ENCODE measurements at regions not wholly inside any gene's neighbourhood (a gene's known extent, or its start where the extent isn't known, plus 50 kb on each side); places are given as distances from the start of the nearest gene placed in this dataset.

GRCh38 chr16:89027281-89027680 lies 50.3 kb upstream of the CBFA2T3 start:
- no peak for TF ChIP-seq TP53 (CRISPR knock-in tag; IDR thresholded peaks at IDR 0.05)
- no peak for TF ChIP-seq TEAD1 (CRISPR knock-in tag; IDR thresholded peaks at IDR 0.05)
- TF ChIP-seq USF2 (CRISPR knock-in tag; IDR thresholded peaks at IDR 0.05): no peak
- TF ChIP-seq JUN (CRISPR knock-in tag; IDR thresholded peaks at IDR 0.05): no peak
- peaks cover 4% of the 10 kb centered on the region; the same call in 1 of the 2 replicates for H3K27me3 Mint-ChIP-seq (ENCODE audit: low read depth)
- H3K27ac Mint-ChIP-seq: no peak overlapping the region
- H3K36me3 Mint-ChIP-seq: no peaks in the 10 kb centered on the region
- H3K4me1 Mint-ChIP-seq: no peaks in the 10 kb centered on the region
- CTCF ChIA-PET: no interaction called here
- POLR2A ChIA-PET: no interaction called here
- no peak overlapping the region for H3K4me3 Mint-ChIP-seq
- DNase-seq (ENCODE audit: low spot score) (no peak), ATAC-seq (no peak)
- H3K9me3 Mint-ChIP-seq: peaks cover 23% of the 10 kb centered on the region

DNA sequence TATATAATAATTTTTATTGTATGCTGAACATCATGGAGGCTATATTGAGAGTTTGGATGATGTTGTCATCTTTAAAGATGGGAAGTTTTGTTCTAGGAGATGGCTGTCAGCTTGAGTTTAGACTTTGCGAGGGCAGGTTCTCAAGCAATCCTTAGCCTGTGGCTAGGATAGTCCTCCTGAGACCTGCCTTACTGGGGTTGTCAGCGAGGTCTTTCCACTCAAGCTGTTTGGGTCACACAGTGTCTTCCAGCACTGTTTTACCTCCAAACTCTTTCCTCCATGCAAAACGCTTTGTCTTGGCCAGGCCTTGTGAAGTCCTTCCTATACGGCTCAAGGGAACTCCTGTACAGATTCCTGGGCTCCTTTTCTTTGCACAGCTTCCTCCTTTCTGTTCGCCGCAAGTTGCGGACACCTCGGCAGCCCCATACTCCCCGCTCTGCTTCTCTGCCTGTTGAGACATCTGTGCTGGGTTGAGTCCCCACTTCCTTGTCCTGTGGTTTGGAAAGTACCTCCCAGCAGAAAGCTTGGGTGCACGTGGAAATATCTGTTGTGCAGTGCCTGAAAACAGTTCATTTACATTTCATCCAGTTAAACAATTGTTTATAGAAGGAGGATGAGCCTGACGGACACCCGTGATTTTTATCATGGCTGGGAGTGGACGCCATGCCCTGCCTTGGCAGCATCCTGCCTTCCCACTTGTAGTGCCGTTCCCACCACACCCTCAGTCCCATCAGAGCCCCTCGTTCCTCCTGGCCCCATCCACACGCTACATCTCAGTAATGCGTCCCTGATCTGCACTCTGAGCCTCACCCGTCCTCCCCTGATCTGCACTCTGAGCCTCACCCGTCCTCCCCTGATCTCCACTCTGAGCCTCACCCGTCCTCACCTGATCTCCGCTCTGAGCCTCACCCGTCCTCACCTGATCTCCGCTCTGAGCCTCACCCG lies 55.0 kb upstream of the CBFA2T3 start:
- peaks cover 14% of the 10 kb centered on the region for H3K9me3 Mint-ChIP-seq
- TF ChIP-seq ZNF396 (CRISPR knock-in tag; IDR thresholded peaks at IDR 0.05; ENCODE audit: borderline replicate concordance) (no peak), ZBTB43 (CRISPR knock-in tag; IDR thresholded peaks at IDR 0.05) (no peak), ATF3 (CRISPR knock-in tag; conservative IDR thresholded peaks at IDR 0.05) (no peak), ESRRA (CRISPR knock-in tag; IDR thresholded peaks at IDR 0.05; ENCODE audit: borderline replicate concordance) (no peak), ZNF416 (CRISPR knock-in tag; IDR thresholded peaks at IDR 0.05) (no peak), JUN (CRISPR knock-in tag; IDR thresholded peaks at IDR 0.05) (no peak), ATF1 (CRISPR knock-in tag; IDR thresholded peaks at IDR 0.05) (no peak), TP53 (CRISPR knock-in tag; IDR thresholded peaks at IDR 0.05) (no peak), ZNF138 (CRISPR knock-in tag; conservative IDR thresholded peaks at IDR 0.05) (no peak), ZNF671 (CRISPR knock-in tag; IDR thresholded peaks at IDR 0.05) (no peak), TEAD4 (CRISPR knock-in tag; IDR thresholded peaks at IDR 0.05) (no peak), USF2 (CRISPR knock-in tag; IDR thresholded peaks at IDR 0.05) (no peak), HMGA2 (CRISPR knock-in tag; IDR thresholded peaks at IDR 0.05) (no peak), SP1 (CRISPR knock-in tag; conservative IDR thresholded peaks at IDR 0.05) (no peak), ZNF219 (CRISPR knock-in tag; IDR thresholded peaks at IDR 0.05; ENCODE audit: borderline replicate concordance) (no peak), ARID4B (CRISPR knock-in tag; IDR thresholded peaks at IDR 0.05; ENCODE audit: borderline replicate concordance) (no peak)
- TF ChIP-seq, protein P1, sequence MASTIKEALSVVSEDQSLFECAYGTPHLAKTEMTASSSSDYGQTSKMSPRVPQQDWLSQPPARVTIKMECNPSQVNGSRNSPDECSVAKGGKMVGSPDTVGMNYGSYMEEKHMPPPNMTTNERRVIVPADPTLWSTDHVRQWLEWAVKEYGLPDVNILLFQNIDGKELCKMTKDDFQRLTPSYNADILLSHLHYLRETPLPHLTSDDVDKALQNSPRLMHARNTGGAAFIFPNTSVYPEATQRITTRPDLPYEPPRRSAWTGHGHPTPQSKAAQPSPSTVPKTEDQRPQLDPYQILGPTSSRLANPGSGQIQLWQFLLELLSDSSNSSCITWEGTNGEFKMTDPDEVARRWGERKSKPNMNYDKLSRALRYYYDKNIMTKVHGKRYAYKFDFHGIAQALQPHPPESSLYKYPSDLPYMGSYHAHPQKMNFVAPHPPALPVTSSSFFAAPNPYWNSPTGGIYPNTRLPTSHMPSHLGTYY (CRISPR knock-in tag; IDR thresholded peaks at IDR 0.05): no peak
- TF ChIP-seq, protein P2, sequence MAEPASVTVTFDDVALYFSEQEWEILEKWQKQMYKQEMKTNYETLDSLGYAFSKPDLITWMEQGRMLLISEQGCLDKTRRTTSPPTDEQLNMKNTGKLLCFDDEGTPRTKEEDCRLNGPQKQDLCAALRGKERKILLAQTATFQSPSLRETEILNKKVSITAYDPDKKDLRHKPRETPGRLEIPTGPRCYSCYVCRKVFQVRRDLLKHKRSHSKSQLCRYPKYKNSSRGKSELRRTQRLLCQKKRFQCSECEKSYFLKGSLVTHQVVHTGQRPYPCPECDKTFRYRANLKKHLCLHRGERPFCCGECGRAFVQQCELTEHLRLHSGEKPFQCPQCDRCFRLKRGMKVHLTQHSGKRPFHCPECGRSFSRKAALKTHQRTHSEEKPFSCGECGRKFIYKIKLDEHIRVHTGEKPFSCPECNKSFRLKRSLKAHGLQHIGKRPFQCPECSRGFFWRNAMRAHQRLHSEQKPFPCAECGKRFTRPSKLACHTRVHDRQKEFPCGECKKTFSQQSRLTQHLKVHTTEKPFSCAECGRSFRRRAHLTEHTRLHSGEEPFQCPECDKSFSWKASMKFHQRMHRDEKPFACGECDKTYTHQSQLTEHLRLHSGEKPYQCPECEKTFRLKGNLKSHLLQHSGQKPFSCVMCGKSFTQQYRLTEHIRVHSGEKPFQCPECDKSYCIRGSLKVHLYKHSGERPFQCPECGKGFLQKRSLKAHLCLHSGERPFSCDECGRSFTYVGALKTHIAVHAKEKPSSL (CRISPR knock-in tag; conservative IDR thresholded peaks at IDR 0.05): no peak
- peaks cover 9% of the 10 kb centered on the region for H3K4me1 Mint-ChIP-seq
- H3K36me3 Mint-ChIP-seq: no peaks in the 10 kb centered on the region
- no peak for ATAC-seq
- no peak for DNase-seq (ENCODE audit: low spot score)
- H3K27ac Mint-ChIP-seq: peak overlapping the region; percentile 70; the same call in 1 of the 2 replicates
- H3K27me3 Mint-ChIP-seq (ENCODE audit: low read depth): peaks cover 4% of the 10 kb centered on the region; the same call in 1 of the 2 replicates
- no peak overlapping the region for H3K4me3 Mint-ChIP-seq
- CTCF ChIA-PET: no interaction called here
- POLR2A ChIA-PET: no interaction called here
